GM12865 (cell line): ENCODE measurements at regions not wholly inside any gene's neighbourhood (a gene's known extent, or its start where the extent isn't known, plus 50 kb on each side); places are given as distances from the start of the nearest gene placed in this dataset.

Source experiments
- DNase-seq: peaks from one replicate; pipeline ENCODE4 v3.0.0; 2010; ENCODE audit warnings: low read depth
- H3K4me3 ChIP-seq: 2 replicates; pipeline ENCODE4 v1.5.1; 2011; ENCODE audit warnings: mild to moderate bottlenecking, low read depth, low read length, control low read depth
- CTCF ChIP-seq: IDR thresholded peaks from 2 replicates; pipeline ENCODE4 v1.5.1; 2011; ENCODE audit warnings: low read length, control low read depth, low read depth, inconsistent platforms; ENCODE audit not compliant: insufficient read depth; ENCODE audit errors: missing control alignments

DNA sequence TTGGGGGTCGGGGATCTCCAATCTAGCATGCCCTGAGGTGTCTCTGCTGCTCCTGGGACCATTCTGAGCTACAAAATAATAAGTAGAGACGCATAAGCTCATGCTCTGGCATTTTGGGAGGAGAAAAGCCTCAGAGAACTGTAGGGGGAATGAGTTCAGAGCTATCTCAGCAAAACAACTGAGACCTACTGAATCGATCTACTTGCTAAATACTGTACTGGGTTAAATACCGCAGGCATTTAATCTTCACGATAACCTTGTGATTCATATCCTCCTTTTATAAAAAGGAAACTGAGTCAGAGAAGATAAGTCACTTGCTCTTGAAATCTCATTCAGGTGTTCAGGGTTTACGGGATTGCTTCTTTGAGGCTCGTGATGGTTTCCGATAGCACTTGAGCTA is 468.1 kb downstream of the FGF9 start:
- H3K4me3 ChIP-seq: no peak overlapping the region
- DNase-seq: no peak
- TF ChIP-seq CTCF: no peak

DNA sequence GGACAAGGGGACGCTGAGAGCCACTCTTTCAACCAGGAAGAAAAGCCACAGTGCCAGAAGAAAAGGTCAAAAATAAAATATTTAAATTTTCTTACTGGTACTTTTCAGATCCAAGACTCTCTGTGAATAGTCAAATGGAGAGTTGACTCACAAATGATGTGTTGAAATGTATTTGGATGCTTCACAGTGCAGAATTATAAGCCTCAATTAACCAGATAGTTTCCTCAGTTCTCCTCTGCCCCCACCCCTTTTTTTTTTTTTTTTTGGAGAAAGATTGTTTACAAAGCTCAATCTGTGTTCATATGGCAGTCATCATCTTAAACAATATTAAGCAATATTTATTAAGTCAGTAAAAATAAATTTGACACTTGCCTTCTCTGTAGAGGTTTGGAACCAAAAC is 470.8 kb downstream of the FGF9 start:
- DNase-seq: no peak
- no peak for TF ChIP-seq CTCF
- H3K4me3 ChIP-seq: no peak overlapping the region

DNA sequence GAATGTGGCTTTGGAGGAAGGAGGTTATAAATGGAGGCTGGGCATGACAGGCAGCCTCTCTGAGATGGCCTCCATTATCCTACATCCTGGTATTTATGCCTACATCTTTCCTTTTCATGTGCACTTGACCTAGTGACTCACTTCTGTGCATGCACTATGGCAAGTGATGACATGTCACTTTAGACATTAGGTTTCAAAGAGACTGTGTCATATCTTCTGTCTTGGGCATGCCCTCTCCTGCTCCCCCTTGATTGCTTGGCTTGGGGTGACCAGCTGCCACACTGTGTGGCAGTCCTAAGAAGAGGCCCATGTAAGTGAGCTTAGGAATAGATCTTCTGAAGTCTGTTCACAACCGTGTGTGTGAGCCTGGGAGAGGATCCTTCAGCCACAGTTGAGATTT is 472.8 kb downstream of the FGF9 start:
- no peak for TF ChIP-seq CTCF
- no peak overlapping the region for H3K4me3 ChIP-seq

GRCh38 chr13:22144806-22145205 is 473.9 kb downstream of the FGF9 start:
- no peak for TF ChIP-seq CTCF
- no peak overlapping the region for H3K4me3 ChIP-seq
- no peak for DNase-seq

More for the DNA sequence above, 472.8 kb downstream of the FGF9 start:
- no peak for DNase-seq

DNA sequence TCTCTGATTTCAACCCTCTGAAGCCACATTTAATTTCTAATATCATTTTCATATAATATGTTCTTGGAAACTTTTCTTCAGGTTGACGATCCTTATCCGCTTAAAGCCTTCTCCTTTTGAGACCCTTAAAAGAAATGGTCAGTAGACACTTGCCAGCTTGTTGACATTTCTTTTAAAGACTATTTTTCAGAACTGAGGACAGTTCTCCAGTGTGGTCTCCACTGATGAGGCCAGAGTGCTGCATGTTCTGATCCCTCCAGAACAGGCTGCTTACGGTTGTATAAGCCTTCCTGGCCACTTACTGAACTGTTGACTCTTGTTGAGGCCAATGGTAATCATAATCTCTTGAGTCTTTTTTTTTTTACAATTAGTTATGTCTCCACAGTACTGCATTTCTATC is 477.3 kb downstream of the FGF9 start:
- H3K4me3 ChIP-seq: no peak overlapping the region
- no peak for DNase-seq
- TF ChIP-seq CTCF: no peak

DNA sequence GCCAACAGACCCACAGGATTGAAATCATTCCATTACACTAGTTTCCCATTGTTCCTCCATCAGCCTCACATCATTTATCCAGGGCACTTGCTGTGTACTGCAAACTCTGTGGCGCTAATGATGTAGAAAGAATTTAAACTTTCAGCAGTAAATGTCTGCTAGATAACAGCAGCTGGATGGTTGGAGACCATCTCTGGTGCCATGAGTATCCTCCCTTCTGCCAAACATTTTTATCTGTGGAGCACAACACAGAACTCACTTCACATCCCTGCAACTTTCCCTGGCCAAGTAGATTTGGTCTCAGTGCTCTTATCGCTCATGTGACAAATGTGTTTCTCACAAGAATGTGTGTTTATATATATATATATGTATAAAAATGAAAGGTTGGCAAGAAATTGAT is 481.9 kb downstream of the FGF9 start:
- H3K4me3 ChIP-seq: no peak overlapping the region
- TF ChIP-seq CTCF: no peak
- DNase-seq: no peak

DNA sequence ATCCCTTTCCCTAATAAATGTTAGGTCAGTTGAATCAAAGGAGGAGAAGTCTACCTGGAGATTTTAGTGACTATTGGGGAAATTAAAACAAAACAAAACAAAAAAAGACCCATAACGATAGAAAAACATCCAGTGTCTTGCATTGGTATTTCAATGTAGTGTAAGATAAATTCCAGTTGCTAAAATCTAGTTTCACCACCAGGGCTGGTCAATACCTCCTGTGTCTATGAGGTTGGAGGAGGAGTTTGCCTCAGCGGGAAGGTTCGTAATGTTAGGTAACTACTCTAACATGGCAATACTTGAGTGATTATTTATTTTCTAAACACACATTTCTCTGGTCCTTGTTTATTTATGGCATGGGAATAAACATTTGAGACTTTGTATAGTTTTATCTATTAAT is 483.2 kb downstream of the FGF9 start:
- no peak for TF ChIP-seq CTCF
- no peak for DNase-seq
- H3K4me3 ChIP-seq: no peak overlapping the region
